CD14-positive monocyte (primary cell): ENCODE measurements at regions not wholly inside any gene's neighbourhood (a gene's known extent, or its start where the extent isn't known, plus 50 kb on each side); places are given as distances from the start of the nearest gene placed in this dataset.

Source experiments
- DNase-seq, 3 donors: peaks; one replicate each; pipeline ENCODE4 v3.0.0-alpha.2; 2011 to 2022
- H2AFZ ChIP-seq: 2 replicates; pipeline ENCODE4 v1.6.0; 2012; ENCODE audit warnings: mild to moderate bottlenecking, low read depth, low read length, inconsistent platforms; ENCODE audit not compliant: insufficient read depth, poor library complexity, severe bottlenecking
- H3K27ac ChIP-seq, 2 donors: 1 replicate in 1 of 2; 2 replicates in 1 of 2; pipeline ENCODE4 v1.5.1; 2012 to 2013; ENCODE audit warnings: low read length in 2 of 2, control low read depth in 1 of 2, inconsistent platforms in 1 of 2, low read depth in 1 of 2, mild to moderate bottlenecking in 1 of 2
- H3K27me3 ChIP-seq, 2 donors: one replicate each; pipeline versions ENCODE4 v1.6.0 to v1.6.1; 2011 to 2013; ENCODE audit warnings: low read length in 2 of 2; ENCODE audit not compliant: control insufficient read depth in 2 of 2, insufficient read depth in 2 of 2
- H3K36me3 ChIP-seq, 2 donors: replicated peaks in 1 of 2; 1 replicate in 1 of 2; 2 replicates in 1 of 2; pipeline versions ENCODE4 v1.5.1 to v1.6.1; 2012 to 2013; ENCODE audit warnings: low read length in 2 of 2, control low read depth in 1 of 2, inconsistent platforms in 1 of 2, mild to moderate bottlenecking in 1 of 2; ENCODE audit not compliant: insufficient read depth in 2 of 2, control insufficient read depth in 1 of 2
- H3K4me1 ChIP-seq, 2 donors: 1 replicate in 1 of 2; 2 replicates in 1 of 2; pipeline versions ENCODE4 v1.5.1 to v1.6.1; 2012 to 2013; ENCODE audit warnings: low read length in 2 of 2, control low read depth in 1 of 2, inconsistent platforms in 1 of 2, mild to moderate bottlenecking in 1 of 2, moderate library complexity in 1 of 2; ENCODE audit not compliant: insufficient read depth in 2 of 2, control insufficient read depth in 1 of 2
- H3K4me2 ChIP-seq: replicated peaks from 2 replicates; pipeline ENCODE3; 2012; ENCODE audit warnings: low read length, moderate library complexity, mild to moderate bottlenecking; ENCODE audit not compliant: poor library complexity, severe bottlenecking; ENCODE audit errors: extremely low read depth
- H3K4me3 ChIP-seq, 3 experiments: fragments of 200-600 bp in 1 of 3; sonication (generic) in 1 of 3; replicated peaks in 1 of 3; 1 replicate in 2 of 3; 2 replicates in 1 of 3; pipeline ENCODE4 v1.5.1; 2011 to 2013; ENCODE audit warnings: low read length in 3 of 3, mild to moderate bottlenecking in 3 of 3, control low read depth in 2 of 3, low read depth in 2 of 3, inconsistent platforms in 1 of 3, moderate library complexity in 1 of 3
- H3K79me2 ChIP-seq: 2 replicates; pipeline ENCODE4 v1.6.0; 2012; ENCODE audit warnings: mild to moderate bottlenecking, control low read depth, inconsistent platforms, low read length, moderate library complexity; ENCODE audit not compliant: insufficient read depth
- H3K9ac ChIP-seq: 2 replicates; pipeline ENCODE4 v1.6.0; 2017; ENCODE audit warnings: low read length, mild to moderate bottlenecking; ENCODE audit not compliant: insufficient read depth, poor library complexity, severe bottlenecking
- H3K9me3 ChIP-seq, 2 donors: replicated peaks in 1 of 2; 1 replicate in 1 of 2; 2 replicates in 1 of 2; pipeline versions ENCODE4 v1.5.1 to v1.6.1; 2012 to 2013; ENCODE audit warnings: low read length in 2 of 2, control low read depth in 1 of 2; ENCODE audit not compliant: control insufficient read depth in 1 of 2, insufficient read depth in 1 of 2
- H4K20me1 ChIP-seq: 2 replicates; pipeline ENCODE4 v1.6.0; 2012; ENCODE audit warnings: mild to moderate bottlenecking, low read length, control low read depth, moderate library complexity; ENCODE audit not compliant: insufficient read depth
- H3K27ac Mint-ChIP-seq, 7 donors: one replicate each; pipeline ENCODE4 v1.8.0; 2020; ENCODE audit warnings: mild to moderate bottlenecking in 7 of 7, mixed read lengths in 7 of 7, moderate library complexity in 6 of 7, inconsistent platforms in 2 of 7
- H3K27me3 Mint-ChIP-seq, 3 donors: one replicate each; pipeline ENCODE4 v1.8.0; 2021 to 2022; ENCODE audit warnings: low read depth in 3 of 3, mild to moderate bottlenecking in 3 of 3, mixed read lengths in 3 of 3, moderate library complexity in 3 of 3, inconsistent platforms in 1 of 3
- H3K36me3 Mint-ChIP-seq, 2 donors: one replicate each; pipeline ENCODE4 v1.8.0; 2020; ENCODE audit warnings: mixed read lengths in 2 of 2, inconsistent platforms in 1 of 2, mild to moderate bottlenecking in 1 of 2
- H3K4me1 Mint-ChIP-seq: one replicate; pipeline ENCODE4 v1.8.0; 2020; ENCODE audit warnings: mild to moderate bottlenecking, mixed read lengths
- H3K4me3 Mint-ChIP-seq, 2 donors: one replicate each; pipeline ENCODE4 v1.8.0; 2020; ENCODE audit warnings: mild to moderate bottlenecking in 2 of 2, mixed read lengths in 2 of 2, moderate library complexity in 1 of 2
- H3K9me3 Mint-ChIP-seq, 7 donors: one replicate each; pipeline ENCODE4 v1.8.0; 2020 to 2022; ENCODE audit warnings: mixed read lengths in 7 of 7, mild to moderate bottlenecking in 6 of 7, moderate library complexity in 6 of 7, inconsistent platforms in 2 of 7
- CTCF ChIP-seq: fragments of 200-600 bp; IDR thresholded peaks from one replicate; pipeline ENCODE4 v1.8.0; 2022; ENCODE audit warnings: antibody characterized with exemption, mild to moderate bottlenecking
- WGBS: methylation state at CpG from one replicate; pipeline ENCODE4 v1.1.5; 2013; ENCODE audit warnings: missing lambda C conversion rate; ENCODE audit not compliant: insufficient coverage; 5-methylcytosine and 5-hydroxymethylcytosine counted together
- intact Hi-C, 2 donors: fragments of 100-400 bp; cut with micrococcal nuclease; formaldehyde crosslinking; loops; one replicate each; pipeline versions ENCODE4 v1.15.0 to v1.15.1; 2023

DNA sequence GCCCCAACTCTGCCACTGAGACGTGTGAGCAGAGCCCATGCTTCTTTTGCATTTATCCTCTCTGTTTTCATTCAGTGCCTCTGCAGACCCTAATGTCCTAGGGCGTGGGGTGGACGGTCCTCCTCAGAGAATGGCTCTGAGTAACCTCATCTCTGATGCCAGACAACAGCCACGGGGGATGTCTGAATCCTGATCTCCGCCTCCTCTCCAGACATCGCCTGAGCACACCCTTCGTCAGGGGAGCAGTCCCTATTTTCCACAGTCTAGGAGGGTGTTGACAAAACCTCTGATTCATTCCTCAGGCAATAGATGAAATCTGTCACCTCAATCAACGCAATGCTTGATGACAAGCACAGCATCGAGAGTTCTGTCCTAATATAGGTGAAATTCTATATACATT, 109.2 kb upstream of the DYRK2 start:
- H3K4me1 ChIP-seq = no peaks in the 10 kb centered on the region
- H3K4me3 ChIP-seq = no peak overlapping the region
- H3K9ac ChIP-seq = no peak overlapping the region
- TF ChIP-seq CTCF = no peak
- H2AFZ ChIP-seq = no peak overlapping the region
- no peaks in the 10 kb centered on the region for H3K9me3 ChIP-seq
- no peak overlapping the region for H3K27ac ChIP-seq
- intact Hi-C loops = no loop called here
- Mint-ChIP-seq H3K27ac (no peak overlapping the region), H3K9me3 (peaks cover 0 to 6% (median 0%) of the 10 kb centered on the region in 7 donors), H3K4me1 (no peaks in the 10 kb centered on the region), H3K27me3 (peaks cover 0 to 3% (median 2%) of the 10 kb centered on the region in 3 donors), H3K36me3 (no peaks in the 10 kb centered on the region), H3K4me3 (peak overlapping the region in 1 of 2 donors; percentile 8)
- no peaks in the 10 kb centered on the region for H3K27me3 ChIP-seq
- WGBS = 63% methylated on average over 3 of the region's 9 CpGs
- no peaks in the 10 kb centered on the region for H4K20me1 ChIP-seq
- no peaks in the 10 kb centered on the region for H3K36me3 ChIP-seq
- H3K4me2 ChIP-seq = no peak overlapping the region
- DNase-seq = no peak
- no peaks in the 10 kb centered on the region for H3K79me2 ChIP-seq

DNA sequence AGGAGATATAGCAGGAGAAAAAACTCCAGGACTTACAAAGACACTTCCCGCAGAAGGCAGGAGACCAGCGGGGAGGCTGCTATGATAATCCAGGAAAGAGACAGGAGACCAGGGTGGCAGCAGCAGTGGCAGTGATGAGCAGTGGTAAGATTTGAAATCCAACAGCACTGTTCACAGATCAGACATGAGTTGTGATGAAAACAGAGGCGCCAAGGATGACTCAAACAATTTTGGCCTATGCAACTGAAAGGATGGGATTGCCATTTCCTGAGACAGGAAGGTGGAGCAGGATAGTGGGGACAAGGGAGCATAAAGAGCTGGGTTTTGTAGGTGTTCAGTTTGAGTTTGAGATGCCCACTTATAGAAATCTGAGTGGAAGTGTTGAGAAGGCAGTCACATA, 108.6 kb upstream of the DYRK2 start:
- H4K20me1 ChIP-seq = no peaks in the 10 kb centered on the region
- Mint-ChIP-seq H3K4me3 (no peak overlapping the region), H3K4me1 (no peaks in the 10 kb centered on the region), H3K9me3 (peaks cover 0 to 4% (median 0%) of the 10 kb centered on the region in 7 donors), H3K27ac (no peak overlapping the region), H3K27me3 (peaks cover 0 to 3% (median 2%) of the 10 kb centered on the region in 3 donors), H3K36me3 (no peaks in the 10 kb centered on the region)
- no peak for DNase-seq
- WGBS = 90% methylated on average over 1 of the region's 3 CpGs
- no peaks in the 10 kb centered on the region for H3K9me3 ChIP-seq
- intact Hi-C loops = no loop called here
- no peak overlapping the region for H2AFZ ChIP-seq
- H3K27ac ChIP-seq = no peak overlapping the region
- no peaks in the 10 kb centered on the region for H3K4me1 ChIP-seq
- H3K27me3 ChIP-seq = no peaks in the 10 kb centered on the region
- no peak for TF ChIP-seq CTCF
- no peaks in the 10 kb centered on the region for H3K36me3 ChIP-seq
- no peak overlapping the region for H3K4me2 ChIP-seq
- H3K79me2 ChIP-seq = no peaks in the 10 kb centered on the region
- no peak overlapping the region for H3K4me3 ChIP-seq
- H3K9ac ChIP-seq = no peak overlapping the region
